ENCODE measurements at regions not wholly inside any gene's neighbourhood (a gene's known extent, or its start where the extent isn't known, plus 50 kb on each side); places are given as distances from the start of the nearest gene placed in this dataset.

- 43 to 46% methylated on average over 3 of the region's 3 CpGs for WGBS, 2 donors
- Histone ChIP-seq H3K27me3 (peaks cover 0 to 42% (median 26%) of the 10 kb centered on the region in 7 donors), H3K4me3 (no peak overlapping the region), H3K9me3 (no peaks in the 10 kb centered on the region), H3K4me1 (no peaks in the 10 kb centered on the region), H3K27ac (no peak overlapping the region), H3K36me3 (no peaks in the 10 kb centered on the region)
- TF ChIP-seq CTCF (IDR thresholded peaks at IDR 0.05) = no peak
- intact Hi-C loops (cut with DNase I) = no loop called here
- ATAC-seq (no peak), DNase-seq (no peak)
Measured at GRCh38 chr2:176830362-176830761, 382.2 kb upstream of the HNRNPA3 start.

DNA sequence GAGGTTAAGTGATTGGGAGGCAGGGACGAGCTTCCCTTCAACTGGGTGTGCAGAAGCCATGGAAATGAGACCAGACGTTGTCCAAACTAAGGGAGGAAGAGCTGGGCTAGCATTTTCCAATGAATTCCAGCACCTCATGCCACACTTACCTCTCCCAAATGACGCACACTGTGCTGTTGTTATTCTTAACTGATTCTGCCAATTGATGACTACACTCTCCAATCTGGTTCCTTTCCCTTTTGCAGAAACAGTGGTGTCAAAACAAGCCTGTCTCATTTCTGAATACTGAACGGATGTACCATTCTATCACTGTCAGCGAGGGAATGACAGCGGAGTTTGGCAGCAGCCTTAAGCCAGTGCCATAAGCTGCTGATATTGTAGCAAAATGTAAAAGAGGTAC, 380.5 kb upstream of the HNRNPA3 start:
- intact Hi-C loops (cut with DNase I) = no loop called here
- DNase-seq = no peak
- H3K9me3 ChIP-seq = no peaks in the 10 kb centered on the region
- H3K27me3 ChIP-seq = peaks cover 0 to 39% (median 20%) of the 10 kb centered on the region in 7 donors
- H3K27ac ChIP-seq = no peak overlapping the region
- H3K4me1 ChIP-seq = no peaks in the 10 kb centered on the region
- WGBS, 2 donors = 82 to 88% methylated on average over 6 of the region's 6 CpGs
- H3K36me3 ChIP-seq = no peaks in the 10 kb centered on the region
- TF ChIP-seq CTCF (IDR thresholded peaks at IDR 0.05) = no peak
- H3K4me3 ChIP-seq = no peak overlapping the region
- no peak for ATAC-seq

- H3K27me3 ChIP-seq = peaks cover 0 to 32% (median 13%) of the 10 kb centered on the region in 7 donors
- H3K4me1 ChIP-seq = no peaks in the 10 kb centered on the region
- DNase-seq = no peak
- no peak for TF ChIP-seq CTCF (IDR thresholded peaks at IDR 0.05)
- no peak overlapping the region for H3K4me3 ChIP-seq
- no peak for ATAC-seq
- H3K36me3 ChIP-seq = no peaks in the 10 kb centered on the region
- H3K27ac ChIP-seq = no peak overlapping the region
- no peaks in the 10 kb centered on the region for H3K9me3 ChIP-seq
- intact Hi-C loops (cut with DNase I) = no loop called here
Measured at GRCh38 chr2:176833671-176834070, 378.9 kb upstream of the HNRNPA3 start.

DNA sequence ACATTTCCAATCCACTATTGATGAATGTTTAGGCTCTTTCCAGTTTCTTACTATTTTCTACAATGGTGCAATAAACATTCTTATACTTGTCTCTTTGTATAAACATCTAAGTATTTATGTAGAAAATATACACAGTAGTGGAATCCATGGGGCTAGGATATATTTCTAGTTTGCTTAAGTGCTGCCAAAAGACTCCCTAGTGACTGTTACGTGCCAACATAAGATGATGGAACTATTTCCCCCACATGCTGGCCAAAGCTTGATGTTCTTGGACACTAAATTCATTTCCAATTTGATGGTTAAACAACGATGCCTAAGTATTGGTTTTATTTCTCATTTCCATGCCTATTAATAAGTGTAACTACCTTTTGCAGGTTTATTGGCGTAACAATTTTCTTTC, 378.4 kb upstream of the HNRNPA3 start:
- TF ChIP-seq CTCF (IDR thresholded peaks at IDR 0.05) = no peak
- intact Hi-C loops (cut with DNase I) = no loop called here
- no peaks in the 10 kb centered on the region for H3K9me3 ChIP-seq
- peaks cover 0 to 29% (median 9%) of the 10 kb centered on the region in 7 donors for H3K27me3 ChIP-seq
- H3K36me3 ChIP-seq = no peaks in the 10 kb centered on the region
- no peak for DNase-seq
- H3K27ac ChIP-seq = no peak overlapping the region
- 71 to 75% methylated on average over 3 of the region's 3 CpGs for WGBS, 2 donors
- no peak overlapping the region for H3K4me3 ChIP-seq
- ATAC-seq = no peak
- no peaks in the 10 kb centered on the region for H3K4me1 ChIP-seq

GRCh38 chr2:176843208-176843607, 369.4 kb upstream of the HNRNPA3 start:
- H3K4me1 ChIP-seq = no peaks in the 10 kb centered on the region
- no peak overlapping the region for H3K4me3 ChIP-seq
- intact Hi-C loops (cut with DNase I) = no loop called here
- no peak for ATAC-seq
- no peak for TF ChIP-seq CTCF (IDR thresholded peaks at IDR 0.05)
- H3K27ac ChIP-seq = no peak overlapping the region
- H3K36me3 ChIP-seq = no peaks in the 10 kb centered on the region
- no peaks in the 10 kb centered on the region for H3K9me3 ChIP-seq
- H3K27me3 ChIP-seq = peaks cover 0 to 10% (median 3%) of the 10 kb centered on the region in 7 donors
- no peak for DNase-seq

Data from heart right ventricle (tissue), 16 donors.